ENCODE measurements at regions not wholly inside any gene's neighbourhood (a gene's known extent, or its start where the extent isn't known, plus 50 kb on each side); places are given as distances from the start of the nearest gene placed in this dataset.

DNA sequence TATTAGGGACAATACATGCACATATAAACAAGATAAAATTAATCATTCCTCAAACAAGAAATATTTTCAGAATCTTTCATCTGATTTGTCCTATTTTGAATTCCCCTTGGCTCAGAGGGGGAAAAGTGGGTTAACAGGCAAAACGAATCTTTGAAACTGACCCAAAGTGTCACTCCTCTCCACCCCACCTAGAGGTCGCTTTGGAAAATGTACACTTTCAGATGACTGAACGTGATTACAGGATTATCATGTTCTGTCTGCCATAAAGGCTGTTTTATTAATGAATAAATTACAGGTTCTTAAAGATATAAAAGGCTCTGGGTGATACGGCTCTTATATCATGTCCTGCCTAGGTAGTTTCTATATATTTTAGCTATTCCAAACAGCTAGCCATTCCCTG is 1735.0 kb downstream of the LRRC4C start:
- no peak for TF ChIP-seq POLR2A (IDR thresholded peaks at IDR 0.05; ENCODE audit: extremely low read depth, insufficient read length)
- TF ChIP-seq, protein P1, sequence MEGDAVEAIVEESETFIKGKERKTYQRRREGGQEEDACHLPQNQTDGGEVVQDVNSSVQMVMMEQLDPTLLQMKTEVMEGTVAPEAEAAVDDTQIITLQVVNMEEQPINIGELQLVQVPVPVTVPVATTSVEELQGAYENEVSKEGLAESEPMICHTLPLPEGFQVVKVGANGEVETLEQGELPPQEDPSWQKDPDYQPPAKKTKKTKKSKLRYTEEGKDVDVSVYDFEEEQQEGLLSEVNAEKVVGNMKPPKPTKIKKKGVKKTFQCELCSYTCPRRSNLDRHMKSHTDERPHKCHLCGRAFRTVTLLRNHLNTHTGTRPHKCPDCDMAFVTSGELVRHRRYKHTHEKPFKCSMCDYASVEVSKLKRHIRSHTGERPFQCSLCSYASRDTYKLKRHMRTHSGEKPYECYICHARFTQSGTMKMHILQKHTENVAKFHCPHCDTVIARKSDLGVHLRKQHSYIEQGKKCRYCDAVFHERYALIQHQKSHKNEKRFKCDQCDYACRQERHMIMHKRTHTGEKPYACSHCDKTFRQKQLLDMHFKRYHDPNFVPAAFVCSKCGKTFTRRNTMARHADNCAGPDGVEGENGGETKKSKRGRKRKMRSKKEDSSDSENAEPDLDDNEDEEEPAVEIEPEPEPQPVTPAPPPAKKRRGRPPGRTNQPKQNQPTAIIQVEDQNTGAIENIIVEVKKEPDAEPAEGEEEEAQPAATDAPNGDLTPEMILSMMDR (IDR thresholded peaks at IDR 0.05; ENCODE audit: low read depth, low read length): peak; percentile 36
- DNase-seq (ENCODE audit: low read depth): peak; percentile 2
- no peak overlapping the region for H3K4me3 ChIP-seq (ENCODE audit: low read depth, low read length)

DNA sequence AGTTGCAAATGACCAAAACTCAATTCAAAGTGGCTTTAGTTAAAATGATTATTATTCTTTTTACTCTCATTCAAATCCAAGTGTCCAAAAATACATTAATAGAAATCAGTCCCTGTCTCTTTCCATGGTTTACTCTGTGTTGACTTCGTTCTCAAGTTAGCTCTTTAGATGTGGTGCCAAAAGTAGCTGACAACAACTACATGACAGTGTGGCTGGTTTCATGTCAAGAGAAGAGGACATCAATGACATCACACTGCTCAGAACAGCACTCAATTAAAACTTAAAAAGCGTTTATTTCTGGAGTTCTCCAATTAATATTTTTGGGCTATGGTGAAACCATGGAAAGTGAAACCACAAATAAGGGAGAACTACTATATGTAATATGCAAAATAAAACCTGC is 1746.9 kb downstream of the LRRC4C start:
- TF ChIP-seq, protein P2, sequence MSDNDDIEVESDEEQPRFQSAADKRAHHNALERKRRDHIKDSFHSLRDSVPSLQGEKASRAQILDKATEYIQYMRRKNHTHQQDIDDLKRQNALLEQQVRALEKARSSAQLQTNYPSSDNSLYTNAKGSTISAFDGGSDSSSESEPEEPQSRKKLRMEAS (IDR thresholded peaks at IDR 0.05; ENCODE audit: low read depth, low read length): no peak
- TF ChIP-seq MYC (IDR thresholded peaks at IDR 0.05; ENCODE audit: low read depth, low read length): no peak
- TF ChIP-seq POLR2A (IDR thresholded peaks at IDR 0.05; ENCODE audit: extremely low read depth, insufficient read length): no peak
- TF ChIP-seq, protein P1 (IDR thresholded peaks at IDR 0.05; ENCODE audit: low read depth, low read length): no peak
- no peak for DNase-seq (ENCODE audit: low read depth)
- no peak overlapping the region for H3K4me3 ChIP-seq (ENCODE audit: low read depth, low read length)

DNA sequence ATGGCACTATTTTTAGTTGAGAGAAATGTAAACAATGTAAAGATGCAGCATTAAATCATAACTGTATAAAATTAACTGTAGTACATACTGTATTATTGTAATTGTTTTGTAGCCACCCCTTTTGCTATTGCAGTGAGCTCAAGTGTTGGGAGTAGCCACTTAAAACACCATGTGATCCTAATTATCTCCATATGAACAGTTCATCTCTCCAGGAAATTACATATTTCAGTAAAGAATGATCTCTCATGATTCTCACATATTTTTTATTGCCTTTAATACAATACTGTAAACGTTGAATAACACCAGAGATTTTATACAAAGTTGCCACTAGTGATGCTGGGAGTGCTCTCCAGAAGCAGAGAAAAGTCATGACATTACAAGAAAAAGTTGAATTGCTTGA is 1768.6 kb downstream of the LRRC4C start:
- no peak overlapping the region for H3K4me3 ChIP-seq (ENCODE audit: low read depth, low read length)
- no peak for DNase-seq (ENCODE audit: low read depth)
- TF ChIP-seq MYC (IDR thresholded peaks at IDR 0.05; ENCODE audit: low read depth, low read length) (no peak), POLR2A (IDR thresholded peaks at IDR 0.05; ENCODE audit: extremely low read depth, insufficient read length) (no peak)
- TF ChIP-seq, protein P2 (IDR thresholded peaks at IDR 0.05; ENCODE audit: low read depth, low read length): no peak
- TF ChIP-seq, protein P1 (IDR thresholded peaks at IDR 0.05; ENCODE audit: low read depth, low read length): no peak

DNA sequence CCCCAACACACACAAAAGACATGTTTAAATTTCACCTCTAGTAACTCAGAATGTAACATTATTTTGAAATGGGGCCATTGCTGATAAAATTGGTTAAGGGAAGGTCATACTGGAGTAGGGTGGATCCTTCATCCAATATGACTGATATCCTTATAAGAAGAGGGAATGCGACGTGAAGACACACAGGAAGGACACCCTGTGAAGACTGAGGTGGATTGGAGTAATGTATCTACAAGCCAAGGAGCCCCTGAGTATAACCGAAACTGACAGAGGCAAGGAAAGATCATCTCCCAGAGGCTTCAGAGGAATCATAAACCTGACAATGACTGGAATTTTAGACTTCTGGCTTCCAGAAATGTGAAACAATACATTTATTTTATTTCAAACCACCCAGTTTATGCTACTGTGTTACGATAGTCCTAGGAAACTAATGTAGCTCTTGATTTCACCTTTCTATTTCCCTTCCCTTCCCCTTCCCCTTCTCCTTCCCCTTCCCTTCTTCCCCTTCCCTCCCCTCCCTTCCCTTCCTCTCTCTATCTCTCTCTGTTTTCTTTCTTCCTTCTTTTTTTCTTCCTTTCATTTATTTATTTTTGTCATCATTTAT is 1775.4 kb downstream of the LRRC4C start:
- TF ChIP-seq MYC (IDR thresholded peaks at IDR 0.05; ENCODE audit: low read depth, low read length): no peak
- H3K4me3 ChIP-seq (ENCODE audit: low read depth, low read length): no peak overlapping the region
- no peak for DNase-seq (ENCODE audit: low read depth)

DNA sequence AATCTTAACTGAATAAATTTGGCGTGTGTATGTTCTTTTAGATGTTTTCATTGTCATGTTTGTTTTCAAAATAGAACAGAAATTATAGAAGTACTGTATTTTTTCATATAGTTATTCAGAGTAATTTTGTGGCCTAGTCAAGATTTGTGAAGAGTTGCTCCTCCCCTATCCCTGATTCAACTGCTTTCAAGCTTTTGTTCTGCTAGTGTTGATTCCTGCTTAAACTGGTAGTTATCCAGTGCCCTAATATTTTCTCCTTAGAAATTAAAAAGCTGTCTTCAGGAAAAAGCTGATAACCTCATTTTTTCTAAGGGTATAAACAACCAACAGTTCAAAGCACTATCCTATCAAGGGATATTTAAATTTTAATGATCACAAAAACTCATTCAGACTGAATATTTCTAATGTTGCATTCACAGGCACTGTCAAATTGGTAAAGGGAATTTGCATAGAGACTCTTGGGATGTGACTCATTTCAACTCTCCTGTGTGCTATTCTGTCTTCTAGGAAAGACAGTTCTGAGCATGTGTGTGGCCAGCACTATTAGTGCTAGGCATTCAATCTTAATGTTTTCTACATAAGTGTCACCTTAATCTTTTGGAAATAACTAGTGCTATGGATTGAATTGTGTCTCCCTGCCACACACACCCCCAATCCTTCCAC is 1776.0 kb downstream of the LRRC4C start:
- no peak overlapping the region for H3K4me3 ChIP-seq (ENCODE audit: low read depth, low read length)
- no peak for TF ChIP-seq POLR2A (IDR thresholded peaks at IDR 0.05; ENCODE audit: extremely low read depth, insufficient read length)
- TF ChIP-seq, protein P1 (IDR thresholded peaks at IDR 0.05; ENCODE audit: low read depth, low read length): no peak
- TF ChIP-seq MYC (IDR thresholded peaks at IDR 0.05; ENCODE audit: low read depth, low read length): no peak
- TF ChIP-seq, protein P2 (IDR thresholded peaks at IDR 0.05; ENCODE audit: low read depth, low read length): no peak
- no peak for DNase-seq (ENCODE audit: low read depth)

DNA sequence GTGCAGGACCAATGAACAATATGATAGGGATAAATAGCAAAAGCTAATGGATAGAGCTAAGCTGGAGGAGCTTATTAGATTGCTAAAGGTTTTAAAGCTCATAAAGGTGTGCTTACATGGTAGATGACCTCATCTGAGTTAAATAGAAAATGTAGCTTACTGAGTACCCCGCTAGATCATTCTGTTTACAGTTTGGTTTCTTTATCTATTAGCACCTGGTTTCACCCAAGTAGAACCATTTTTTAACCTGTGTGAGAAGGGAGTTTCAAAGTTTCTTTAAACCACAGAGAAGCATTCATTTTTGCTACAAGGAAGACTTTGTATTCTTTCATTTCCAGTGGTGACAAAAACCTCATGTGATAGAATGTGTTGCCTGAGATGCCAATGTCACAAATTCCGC is 1778.0 kb downstream of the LRRC4C start:
- no peak for TF ChIP-seq MYC (IDR thresholded peaks at IDR 0.05; ENCODE audit: low read depth, low read length)
- TF ChIP-seq POLR2A (IDR thresholded peaks at IDR 0.05; ENCODE audit: extremely low read depth, insufficient read length): no peak
- TF ChIP-seq, protein P1 (IDR thresholded peaks at IDR 0.05; ENCODE audit: low read depth, low read length): no peak
- TF ChIP-seq, protein P2 (IDR thresholded peaks at IDR 0.05; ENCODE audit: low read depth, low read length): no peak
- no peak for DNase-seq (ENCODE audit: low read depth)
- H3K4me3 ChIP-seq (ENCODE audit: low read depth, low read length): no peak overlapping the region
